HG03196 (cell line): ENCODE measurements at regions not wholly inside any gene's neighbourhood (a gene's known extent, or its start where the extent isn't known, plus 50 kb on each side); places are given as distances from the start of the nearest gene placed in this dataset.
"Not testable (repeated sequence)": the region's sequence is repeated elsewhere in the genome, so short reads cannot be mapped to it uniquely, and the experiment has no call there.

Experiments used
- ATAC-seq: cut with Tn5 transposase; IDR thresholded peaks from one replicate; pipeline ENCODE4 v1.9.1; 2021; ENCODE audit not compliant: unreplicated experiment

DNA sequence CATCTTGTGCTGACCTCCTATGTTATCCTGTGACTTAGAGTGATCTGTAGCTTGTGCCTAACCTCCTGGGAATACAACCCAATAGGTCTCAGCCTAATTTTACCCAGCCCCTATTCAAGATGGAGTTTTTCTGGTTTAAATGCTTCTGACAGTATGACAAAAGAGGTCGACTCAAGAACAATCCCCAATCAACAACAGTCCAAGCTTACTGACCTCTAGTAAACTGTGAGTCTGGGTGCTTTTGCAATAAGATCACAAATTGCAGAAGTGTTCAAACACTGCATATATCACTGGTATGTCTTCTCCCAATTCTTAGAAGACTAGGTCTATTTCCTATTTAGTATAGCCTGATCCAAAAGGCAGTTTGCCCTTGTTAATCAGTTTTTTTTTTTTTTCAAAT lies 323.5 kb upstream of the PTGER4 start:
- no peak for ATAC-seq

DNA sequence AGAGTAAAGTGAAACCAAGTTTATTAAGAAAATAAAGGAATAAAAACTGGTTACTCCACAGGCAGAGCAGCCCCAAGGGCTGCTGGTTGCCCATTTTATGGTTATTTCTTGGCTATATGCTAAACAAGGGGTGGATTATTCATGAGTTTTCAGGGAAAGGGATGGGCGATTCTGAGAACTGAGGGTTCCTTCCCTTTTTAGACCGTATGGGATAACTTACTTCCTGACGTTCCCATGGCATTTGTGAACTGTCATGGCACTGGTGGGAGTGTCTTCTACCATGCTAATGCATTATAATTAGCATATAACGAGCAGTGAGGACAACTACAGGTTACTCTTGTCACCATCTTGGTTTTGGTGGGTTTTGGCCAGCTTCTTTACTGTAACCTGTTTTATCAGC lies 323.9 kb upstream of the PTGER4 start:
- no peak for ATAC-seq

DNA sequence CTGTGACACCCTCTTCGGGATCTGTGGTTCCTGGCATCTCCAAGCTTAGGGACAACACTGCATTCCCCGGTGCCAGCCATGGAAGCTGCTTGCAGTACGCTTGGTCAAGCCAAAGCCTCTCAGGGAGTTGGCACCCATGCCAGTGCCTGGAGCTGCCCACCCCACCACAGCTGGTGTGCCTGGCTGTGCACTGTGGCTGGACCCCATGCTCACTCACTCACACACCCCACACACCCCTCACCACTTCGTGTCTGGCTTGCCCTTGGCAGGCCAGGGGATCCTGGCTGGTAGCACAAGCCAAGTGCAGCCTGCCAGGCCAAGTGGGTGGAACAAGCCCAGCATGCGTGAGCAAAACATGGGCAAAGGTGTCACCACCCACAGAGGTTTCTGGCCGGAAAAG lies 324.5 kb upstream of the PTGER4 start:
- no peak for ATAC-seq

- no peak for ATAC-seq
Observed at GRCh38 chr5:40354171-40354570, 325.5 kb upstream of the PTGER4 start.

- ATAC-seq: no peak
Observed at GRCh38 chr5:40353442-40353841, 326.3 kb upstream of the PTGER4 start.

DNA sequence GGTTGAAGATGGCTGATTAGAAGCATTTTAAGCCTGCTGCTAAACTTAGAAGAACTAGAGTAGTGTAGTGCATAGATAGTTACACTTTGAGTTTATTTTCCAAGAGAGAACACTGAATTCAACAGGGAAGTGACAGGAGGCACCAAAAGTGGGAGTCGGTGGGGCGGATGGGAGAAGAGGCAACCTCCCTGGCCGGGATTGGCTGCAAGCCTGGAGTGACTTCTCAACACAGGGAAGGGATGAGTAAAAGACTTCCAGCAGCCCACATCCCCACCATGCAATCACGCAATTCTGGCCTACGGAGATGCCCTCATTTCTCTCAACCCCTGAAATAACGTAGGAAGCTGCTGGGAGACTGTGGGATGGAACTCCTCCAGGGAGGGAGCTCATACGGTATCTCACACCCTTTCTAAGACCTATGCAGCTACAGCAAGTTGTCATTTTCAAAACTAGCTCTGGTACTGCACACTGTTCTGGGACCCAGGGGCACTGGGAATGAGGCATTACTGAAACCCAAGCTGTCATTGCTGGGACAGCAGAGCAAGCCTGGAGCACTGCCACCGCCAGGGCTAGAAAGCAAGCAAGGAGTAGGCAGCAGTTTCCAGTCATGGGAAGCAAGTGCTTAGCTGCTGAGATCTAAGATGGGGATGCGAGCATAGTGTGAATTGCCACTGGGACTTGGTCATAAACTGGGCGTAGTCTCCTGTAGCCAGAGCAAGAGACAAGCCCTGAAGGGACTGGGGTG lies 331.6 kb upstream of the PTGER4 start:
- no peak for ATAC-seq

GRCh38 chr5:40346901-40347300 lies 332.8 kb upstream of the PTGER4 start:
- no peak for ATAC-seq

DNA sequence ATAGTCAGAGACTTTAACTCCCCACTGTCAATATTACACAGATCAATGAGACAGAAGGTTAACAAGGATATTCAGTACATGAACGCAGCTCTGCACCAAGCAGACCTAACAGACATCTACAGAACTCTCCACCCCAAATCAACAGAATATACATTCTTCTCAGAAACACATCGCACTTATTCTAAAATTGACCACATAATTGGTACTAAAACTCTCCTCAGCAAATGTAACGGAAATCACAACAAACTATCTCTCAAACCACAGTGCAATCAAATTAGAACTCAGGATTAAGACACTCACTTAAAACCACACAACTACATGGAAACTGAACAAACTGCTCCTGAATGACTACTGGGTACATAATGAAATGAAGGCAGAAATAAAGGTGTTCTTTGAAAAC lies 341.3 kb upstream of the PTGER4 start:
- not testable (repeated sequence) for ATAC-seq

DNA sequence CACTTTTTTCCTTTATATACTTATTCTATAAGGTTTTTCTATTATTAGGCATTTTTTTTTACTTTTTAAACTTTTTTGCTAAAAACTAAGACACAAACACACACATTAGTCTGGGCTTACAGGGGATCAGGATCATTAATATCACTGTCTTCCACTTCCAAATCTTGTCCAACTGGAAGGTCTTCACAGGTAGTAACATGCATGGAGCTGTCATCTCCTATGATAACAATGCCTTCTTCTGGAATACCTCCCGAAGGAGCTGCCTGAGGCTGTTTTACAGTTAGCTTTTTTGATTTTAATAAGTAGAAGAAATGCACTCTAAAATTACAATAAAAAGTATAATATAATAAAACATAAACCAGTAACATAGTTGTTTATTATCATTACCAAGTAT lies 345.5 kb upstream of the PTGER4 start:
- no peak for ATAC-seq

- no peak for ATAC-seq
Observed at GRCh38 chr5:40333459-40334241, 346.1 kb upstream of the PTGER4 start.

DNA sequence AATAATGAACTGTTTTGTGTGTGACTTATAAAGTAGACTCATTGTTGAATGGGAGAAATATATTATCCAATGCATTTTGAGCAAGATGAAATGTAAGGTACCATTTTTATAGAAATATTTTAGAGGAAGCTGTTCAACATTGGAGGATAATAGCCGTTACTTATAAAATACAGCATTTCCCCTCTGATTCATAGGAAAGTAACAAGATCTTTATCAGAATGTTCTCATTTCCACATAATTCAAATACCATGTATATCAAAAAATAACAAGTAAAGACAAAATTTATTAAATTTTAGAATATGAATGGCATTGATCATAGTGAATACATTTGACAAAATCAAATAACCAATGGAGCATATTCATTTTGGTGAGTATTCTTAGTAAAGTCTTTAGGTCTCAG lies 346.7 kb upstream of the PTGER4 start:
- no peak for ATAC-seq

DNA sequence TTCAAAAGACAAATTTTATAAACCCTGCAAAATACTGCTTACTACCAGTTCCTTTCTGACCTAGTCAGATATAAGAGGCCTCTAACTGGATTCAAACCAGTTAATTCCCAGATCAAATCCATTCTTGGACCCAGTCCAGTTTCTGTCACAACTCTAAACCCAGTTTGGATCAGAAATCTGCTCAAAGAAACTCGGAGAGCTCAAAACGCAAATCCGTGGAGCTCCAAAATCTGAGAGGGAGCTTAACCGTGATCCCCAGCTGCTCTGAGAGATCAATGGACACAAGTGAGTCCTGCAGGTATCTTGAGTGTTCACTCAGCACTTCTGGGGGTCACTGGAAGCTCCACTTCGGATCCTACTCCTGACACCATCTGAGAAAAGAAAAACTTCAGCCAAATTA lies 348.1 kb upstream of the PTGER4 start:
- ATAC-seq: no peak

DNA sequence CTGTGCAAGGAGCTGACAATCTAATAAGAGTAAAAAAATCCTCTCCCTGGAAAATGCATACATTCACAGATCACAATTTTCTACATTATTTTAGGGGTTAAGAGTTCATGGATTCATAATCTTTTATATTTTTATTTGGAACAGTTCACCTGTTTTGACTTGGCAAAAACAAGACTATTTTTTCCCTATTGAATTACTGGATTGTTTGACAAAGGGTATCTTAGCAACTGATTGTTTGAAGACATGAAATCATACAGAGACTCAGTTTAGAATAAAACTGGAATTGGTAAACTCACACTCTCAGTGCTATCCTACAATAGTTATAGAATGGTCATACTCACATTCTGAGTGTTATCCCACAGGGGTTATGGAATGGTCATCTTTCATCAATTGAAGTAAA lies 358.2 kb upstream of the PTGER4 start:
- no peak for ATAC-seq

- ATAC-seq: no peak
Observed at GRCh38 chr5:40318395-40318794, 361.3 kb upstream of the PTGER4 start.

GRCh38 chr5:40317023-40317422 lies 362.7 kb upstream of the PTGER4 start:
- ATAC-seq: no peak

DNA sequence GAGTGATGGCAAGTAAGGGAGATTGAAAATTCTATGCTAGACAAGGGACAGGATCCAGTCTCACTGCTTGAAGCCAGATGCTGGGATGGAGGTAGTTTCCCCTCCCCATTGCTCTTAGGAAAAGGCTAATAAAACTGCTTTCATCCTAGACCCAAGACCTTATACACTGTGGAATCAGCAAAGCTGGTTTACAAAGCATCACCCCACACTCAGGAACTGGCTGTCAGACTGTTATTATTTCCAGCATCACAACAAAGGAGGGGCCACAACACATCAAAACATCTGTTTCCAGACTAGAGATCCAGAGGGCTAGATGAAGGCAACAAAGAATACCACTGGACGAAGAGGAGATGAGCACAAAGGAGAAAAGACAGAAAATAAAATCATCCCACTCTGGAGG lies 364.6 kb upstream of the PTGER4 start:
- ATAC-seq: no peak

DNA sequence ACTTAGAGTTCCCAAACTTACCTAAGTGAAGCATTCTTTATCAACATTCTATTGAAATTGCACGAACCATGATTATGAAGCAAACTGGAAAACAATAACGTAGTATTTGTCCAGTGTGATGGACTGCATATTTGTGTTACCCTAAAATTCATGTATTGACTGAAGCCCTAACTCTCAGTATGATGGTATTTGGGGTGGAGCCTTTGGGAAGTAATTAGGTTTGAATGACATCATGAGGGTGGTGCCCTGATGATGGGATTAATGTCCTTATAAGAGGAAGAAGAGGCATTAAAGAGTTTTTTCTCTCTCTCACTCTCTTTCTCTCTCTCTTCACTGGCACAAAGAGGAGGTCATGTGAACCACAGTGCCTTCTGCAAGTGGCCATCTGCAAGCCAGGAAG lies 365.4 kb upstream of the PTGER4 start:
- no peak for ATAC-seq

GRCh38 chr5:40312205-40312604 lies 367.5 kb upstream of the PTGER4 start:
- ATAC-seq: no peak

- no peak for ATAC-seq
Observed at GRCh38 chr5:40309851-40310250, 369.9 kb upstream of the PTGER4 start.

- ATAC-seq: no peak
Observed at GRCh38 chr5:40308867-40309266, 370.8 kb upstream of the PTGER4 start.

DNA sequence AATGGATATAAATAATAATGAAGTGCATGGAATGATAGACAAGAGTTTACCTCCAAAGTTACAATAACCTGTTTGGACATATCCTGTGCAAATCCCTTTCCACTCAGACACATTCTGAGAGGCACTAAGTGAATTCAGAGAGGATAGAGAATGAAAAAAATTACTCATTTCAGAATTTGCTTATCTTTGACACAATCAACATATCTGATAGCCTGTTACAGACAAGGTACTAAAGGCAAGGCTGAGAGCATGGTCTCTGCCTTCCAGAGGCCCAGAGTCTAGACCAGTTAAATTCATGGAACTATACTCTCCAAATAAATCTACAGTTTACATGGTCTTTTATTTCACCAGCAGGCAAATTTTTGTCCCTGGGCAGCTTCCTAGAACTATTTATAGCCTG lies 371.8 kb upstream of the PTGER4 start:
- no peak for ATAC-seq

DNA sequence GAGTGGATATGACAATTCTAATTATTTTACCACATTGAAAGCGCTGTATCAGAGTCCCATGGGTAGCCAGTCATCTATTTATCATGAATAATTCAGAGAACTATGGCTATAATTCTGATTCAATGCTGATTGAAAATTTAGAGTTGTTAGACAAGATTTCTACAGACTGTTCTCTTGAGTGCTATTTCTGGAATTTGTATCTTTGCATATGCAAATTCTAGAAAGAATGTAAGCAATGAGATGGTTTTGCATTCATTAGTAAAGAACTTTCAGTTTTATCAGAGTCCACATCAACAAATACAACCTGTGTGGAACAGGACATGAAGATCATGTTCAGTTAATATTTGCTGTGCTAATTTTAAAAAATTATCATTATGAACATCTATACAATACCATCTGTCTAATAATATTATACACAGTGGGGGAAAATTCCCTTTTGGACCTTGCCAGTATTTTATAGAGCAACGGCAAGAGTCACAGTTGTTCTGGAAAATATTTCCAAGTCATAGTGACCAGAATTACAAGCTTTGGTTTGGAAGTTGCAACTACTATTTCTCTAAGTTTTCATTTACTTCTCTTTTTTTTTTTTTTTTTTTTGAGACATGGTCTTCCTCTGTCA lies 372.7 kb upstream of the PTGER4 start:
- no peak for ATAC-seq
